AG09309 (cell line): ENCODE measurements at regions not wholly inside any gene's neighbourhood (a gene's known extent, or its start where the extent isn't known, plus 50 kb on each side); places are given as distances from the start of the nearest gene placed in this dataset.

Source experiments
- DNase-seq: peaks from one replicate; pipeline ENCODE4 v3.0.0-alpha.2; 2010; ENCODE audit warnings: low read depth
- H3K4me3 ChIP-seq: 2 replicates; pipeline ENCODE4 v1.5.1; 2011; ENCODE audit warnings: mild to moderate bottlenecking, low read depth, low read length, moderate library complexity; ENCODE audit not compliant: control insufficient read depth
- CTCF ChIP-seq: IDR thresholded peaks from 2 replicates; pipeline ENCODE4 v1.5.1; 2011; ENCODE audit warnings: mild to moderate bottlenecking, low read depth, low read length, inconsistent platforms; ENCODE audit not compliant: insufficient read depth, control insufficient read depth; ENCODE audit errors: missing control alignments

- TF ChIP-seq CTCF, result no peak
- no peak for DNase-seq
- no peak overlapping the region for H3K4me3 ChIP-seq
Measured at GRCh38 chrX:39163581-39164126, 362.4 kb downstream of the MID1IP1 start.

- TF ChIP-seq CTCF, result no peak
- H3K4me3 ChIP-seq, result no peak overlapping the region
- no peak for DNase-seq
Measured at GRCh38 chrX:39164212-39164611, 363.0 kb downstream of the MID1IP1 start.

GRCh38 chrX:39165185-39165584 is 363.9 kb downstream of the MID1IP1 start:
- no peak for TF ChIP-seq CTCF
- no peak for DNase-seq
- no peak overlapping the region for H3K4me3 ChIP-seq

GRCh38 chrX:39165773-39166172 is 364.5 kb downstream of the MID1IP1 start:
- TF ChIP-seq CTCF, result no peak
- no peak overlapping the region for H3K4me3 ChIP-seq
- DNase-seq, result no peak

- no peak overlapping the region for H3K4me3 ChIP-seq
- no peak for DNase-seq
- TF ChIP-seq CTCF, result no peak
Measured at GRCh38 chrX:39167791-39168190, 366.5 kb downstream of the MID1IP1 start.

GRCh38 chrX:39168609-39169008 is 367.4 kb downstream of the MID1IP1 start:
- no peak overlapping the region for H3K4me3 ChIP-seq

More at GRCh38 chrX:39168609-39169008, 367.4 kb downstream of the MID1IP1 start:
- DNase-seq, result no peak
- TF ChIP-seq CTCF, result no peak
